HepG2 (cell line): ENCODE measurements at regions not wholly inside any gene's neighbourhood (a gene's known extent, or its start where the extent isn't known, plus 50 kb on each side); places are given as distances from the start of the nearest gene placed in this dataset.

Experiments used
- ARNT2 ChIP-seq: sonication (generic); formaldehyde crosslinking; IDR thresholded peaks from 2 replicates; pipeline ENCODE4 v1.8.0; 2022; ENCODE audit warnings: mild to moderate bottlenecking, low read depth, missing genetic modification reagents, moderate library complexity
- EED ChIP-seq: sonication (generic); formaldehyde crosslinking; IDR thresholded peaks from 2 replicates; pipeline ENCODE4 v1.5.0; 2020; ENCODE audit warnings: mild to moderate bottlenecking, missing genetic modification reagents
- FOSL2 ChIP-seq: sonication (generic); formaldehyde crosslinking; IDR thresholded peaks from 2 replicates; pipeline ENCODE4 v1.4.0; 2020; ENCODE audit warnings: missing genetic modification reagents
- NCOA2 ChIP-seq: sonication (generic); formaldehyde crosslinking; IDR thresholded peaks from 2 replicates; pipeline ENCODE4 v1.8.0; 2022; ENCODE audit warnings: inconsistent platforms
- TAF15 ChIP-seq: fragments of 200-400 bp; formaldehyde crosslinking; IDR thresholded peaks from one replicate; pipeline ENCODE4 v1.6.1; 2018; ENCODE audit warnings: mild to moderate bottlenecking, low read depth, low read length; ENCODE audit not compliant: poor library complexity, severe bottlenecking
- ZNF12 ChIP-seq: sonication (generic); formaldehyde crosslinking; IDR thresholded peaks from 2 replicates; pipeline ENCODE4 v1.5.0; 2020; ENCODE audit warnings: missing genetic modification reagents
- ZNF143 ChIP-seq: sonication (generic); formaldehyde crosslinking; IDR thresholded peaks from 2 replicates; pipeline ENCODE4 v1.4.0; 2020; ENCODE audit warnings: missing genetic modification reagents
- ZNF788 ChIP-seq: sonication (generic); formaldehyde crosslinking; IDR thresholded peaks from 2 replicates; pipeline ENCODE4 v1.5.0; 2020; ENCODE audit warnings: mild to moderate bottlenecking, missing genetic modification reagents, borderline replicate concordance
- TF ChIP-seq, protein P1 (sequence below), 2 experiments: fragments of 450-650 bp in 1 of 2; sonication (generic) in 1 of 2; formaldehyde crosslinking; IDR thresholded peaks; 2 replicates each; pipeline versions ENCODE4 v1.5.0 to v1.8.0; 2020 to 2022; ENCODE audit warnings: mild to moderate bottlenecking in 1 of 2, missing genetic modification reagents in 1 of 2
- TF ChIP-seq, protein P2 (sequence below): sonication (generic); formaldehyde crosslinking; IDR thresholded peaks from 2 replicates; pipeline ENCODE4 v1.5.1; 2020; ENCODE audit warnings: missing genetic modification reagents, mild to moderate bottlenecking, borderline replicate concordance
- TF ChIP-seq, protein P3 (sequence below): sonication (generic); formaldehyde crosslinking; IDR thresholded peaks from 2 replicates; pipeline ENCODE4 v1.8.1; 2023; ENCODE audit warnings: mild to moderate bottlenecking, inconsistent platforms, moderate library complexity, missing genetic modification reagents, borderline replicate concordance

DNA sequence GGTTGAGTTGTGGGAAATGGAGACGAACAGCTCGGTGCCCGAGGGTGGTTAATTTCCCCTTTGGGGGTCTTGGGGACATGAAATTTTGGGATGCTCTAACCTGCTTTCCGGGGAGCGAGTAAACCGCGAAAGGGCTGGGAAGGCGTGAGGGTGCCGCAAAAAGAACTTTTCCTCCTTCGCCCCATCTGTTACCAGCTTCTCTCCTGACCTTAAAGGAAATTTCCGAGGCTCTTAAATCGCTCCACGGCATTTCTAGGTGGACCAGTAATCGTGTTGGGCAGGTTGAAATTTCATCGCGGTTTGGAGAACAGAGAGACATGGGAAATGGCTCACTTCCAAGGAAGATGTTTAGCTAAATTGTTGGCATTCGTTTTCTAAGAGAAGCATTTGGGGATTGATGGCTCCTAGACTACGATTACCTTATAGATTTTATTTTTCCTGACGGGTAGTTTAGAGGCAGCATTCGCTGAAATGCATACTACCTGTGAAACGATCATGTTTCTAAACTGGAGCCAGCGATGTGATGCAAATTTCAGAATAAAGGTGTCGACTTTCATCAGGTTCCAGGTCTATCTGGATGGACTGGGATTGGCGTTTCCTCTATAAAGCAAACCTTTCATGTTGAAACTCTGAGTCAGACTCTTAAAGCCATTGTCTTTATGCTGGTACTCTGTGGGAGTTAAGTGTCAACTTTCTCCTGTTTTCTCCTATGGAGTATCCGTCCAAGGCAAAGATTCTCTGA, 414.5 kb downstream of the PCNX1 start (continued):
- TF ChIP-seq, protein P1, sequence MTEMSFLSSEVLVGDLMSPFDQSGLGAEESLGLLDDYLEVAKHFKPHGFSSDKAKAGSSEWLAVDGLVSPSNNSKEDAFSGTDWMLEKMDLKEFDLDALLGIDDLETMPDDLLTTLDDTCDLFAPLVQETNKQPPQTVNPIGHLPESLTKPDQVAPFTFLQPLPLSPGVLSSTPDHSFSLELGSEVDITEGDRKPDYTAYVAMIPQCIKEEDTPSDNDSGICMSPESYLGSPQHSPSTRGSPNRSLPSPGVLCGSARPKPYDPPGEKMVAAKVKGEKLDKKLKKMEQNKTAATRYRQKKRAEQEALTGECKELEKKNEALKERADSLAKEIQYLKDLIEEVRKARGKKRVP (CRISPR knock-in tag; IDR thresholded peaks at IDR 0.05) = peak in 1 of 2 experiments; percentile 61; a peak in 1 of 4 replicates
- TF ChIP-seq EED (CRISPR knock-in tag) (0 out of 2 replicates have a peak, but pooled peaks have one; percentile 4), ZNF143 (CRISPR knock-in tag) (peak; percentile 24; the same call in 1 of the 2 replicates), ZNF12 (0 out of 2 replicates have a peak, but pooled peaks have one; percentile 19), TAF15 (no peak), ZNF788 (0 out of 2 replicates have a peak, but pooled peaks have one; percentile 22), ARNT2 (CRISPR knock-in tag) (peak; percentile 31; the same call in 1 of the 2 replicates), NCOA2 (CRISPR knock-in tag) (no peak), FOSL2 (CRISPR knock-in tag) (peak; percentile 57)
- TF ChIP-seq, protein P2, sequence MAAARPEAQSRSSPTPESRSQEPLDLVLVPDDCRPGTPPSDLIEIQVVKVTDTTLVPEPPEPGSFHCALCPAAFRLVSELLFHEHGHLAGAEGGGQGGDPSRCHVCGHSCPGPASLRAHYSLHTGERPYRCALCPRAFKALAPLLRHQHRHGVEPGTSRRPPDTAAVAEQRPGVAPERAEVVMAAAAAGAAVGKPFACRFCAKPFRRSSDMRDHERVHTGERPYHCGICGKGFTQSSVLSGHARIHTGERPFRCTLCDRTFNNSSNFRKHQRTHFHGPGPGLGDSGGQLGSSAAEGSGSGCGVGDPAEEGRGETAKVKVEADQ (CRISPR knock-in tag) = 0 out of 2 replicates have a peak, but pooled peaks have one; percentile 11
- TF ChIP-seq, protein P3, sequence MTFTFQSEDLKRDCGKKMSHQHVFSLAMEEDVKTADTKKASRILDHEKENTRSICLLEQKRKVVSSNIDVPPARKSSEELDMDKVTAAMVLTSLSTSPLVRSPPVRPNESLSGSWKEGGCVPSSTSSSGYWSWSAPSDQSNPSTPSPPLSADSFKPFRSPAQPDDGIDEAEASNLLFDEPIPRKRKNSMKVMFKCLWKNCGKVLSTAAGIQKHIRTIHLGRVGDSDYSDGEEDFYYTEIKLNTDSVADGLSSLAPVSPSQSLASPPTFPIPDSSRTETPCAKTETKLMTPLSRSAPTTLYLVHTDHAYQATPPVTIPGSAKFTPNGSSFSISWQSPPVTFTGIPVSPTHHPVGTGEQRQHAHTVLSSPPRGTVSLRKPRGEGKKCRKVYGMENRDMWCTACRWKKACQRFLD (CRISPR knock-in tag) = no peak
